Activated CD8-positive, alpha-beta memory T cell treated with anti-CD3 and anti-CD28 coated beads, Interleukin-2, amount 10 ng/mL, durations not matched to agents 7 days and 5 days (primary cell): ENCODE measurements at regions not wholly inside any gene's neighbourhood (a gene's known extent, or its start where the extent isn't known, plus 50 kb on each side); places are given as distances from the start of the nearest gene placed in this dataset.

Source experiments
- ATAC-seq: fragments of 150-1000 bp; cut with Tn5 transposase; one replicate; pipeline ENCODE4 v1.10.0; 2021; ENCODE audit warnings: moderate library complexity
- CTCF ChIA-PET: fragments of 350-600 bp; sonication (Branson Sonifier 250); formaldehyde crosslinking; loops from one replicate; lab custom pipeline; 2021; ENCODE audit warnings: antibody characterized with exemption; lab: Charles Lee
- DNase-seq: peaks from one replicate; pipeline ENCODE4 v3.0.0-alpha.2; 2020
- H3K27ac Mint-ChIP-seq: one replicate; pipeline ENCODE4 v1.8.0; 2021; ENCODE audit warnings: mild to moderate bottlenecking, mixed read lengths
- H3K27me3 Mint-ChIP-seq: one replicate; pipeline ENCODE4 v1.8.0; 2021; ENCODE audit warnings: mixed read lengths
- H3K36me3 Mint-ChIP-seq: one replicate; pipeline ENCODE4 v1.8.0; 2021; ENCODE audit warnings: mild to moderate bottlenecking, mixed read lengths
- H3K4me1 Mint-ChIP-seq: one replicate; pipeline ENCODE4 v1.8.0; 2021; ENCODE audit warnings: mixed read lengths
- H3K4me3 Mint-ChIP-seq: one replicate; pipeline ENCODE4 v1.8.0; 2021; ENCODE audit warnings: mild to moderate bottlenecking, moderate library complexity, mixed read lengths
- H3K9me3 Mint-ChIP-seq: one replicate; pipeline ENCODE4 v1.8.0; 2022; ENCODE audit warnings: low read depth, mixed read lengths

GRCh38 chr3:28711293-28711692 is 362.7 kb upstream of the AZI2 start:
- CTCF ChIA-PET = no interaction called here
- no peaks in the 10 kb centered on the region for H3K4me1 Mint-ChIP-seq
- no peak for DNase-seq
- H3K36me3 Mint-ChIP-seq = no peaks in the 10 kb centered on the region
- no peaks in the 10 kb centered on the region for H3K27me3 Mint-ChIP-seq
- no peak for ATAC-seq
- no peaks in the 10 kb centered on the region for H3K9me3 Mint-ChIP-seq
- no peak overlapping the region for H3K4me3 Mint-ChIP-seq
- no peak overlapping the region for H3K27ac Mint-ChIP-seq

GRCh38 chr3:28716939-28717338 is 368.3 kb upstream of the AZI2 start:
- Mint-ChIP-seq H3K9me3 (no peaks in the 10 kb centered on the region), H3K36me3 (no peaks in the 10 kb centered on the region), H3K4me3 (no peak overlapping the region), H3K27me3 (no peaks in the 10 kb centered on the region), H3K27ac (no peak overlapping the region), H3K4me1 (no peaks in the 10 kb centered on the region)
- CTCF ChIA-PET = no interaction called here
- DNase-seq (no peak), ATAC-seq (no peak)

- H3K4me3 Mint-ChIP-seq = no peak overlapping the region
- no peaks in the 10 kb centered on the region for H3K36me3 Mint-ChIP-seq
- no peak overlapping the region for H3K27ac Mint-ChIP-seq
- no peaks in the 10 kb centered on the region for H3K4me1 Mint-ChIP-seq
- CTCF ChIA-PET = no interaction called here
- no peaks in the 10 kb centered on the region for H3K9me3 Mint-ChIP-seq
- DNase-seq (no peak), ATAC-seq (no peak)
- H3K27me3 Mint-ChIP-seq = no peaks in the 10 kb centered on the region
These were observed 369.6 kb upstream of the AZI2 start for GRCh38 chr3:28718074-28718849.

- no peaks in the 10 kb centered on the region for H3K4me1 Mint-ChIP-seq
- no peak for DNase-seq
These were observed 378.2 kb upstream of the AZI2 start for GRCh38 chr3:28726840-28727239.

DNA sequence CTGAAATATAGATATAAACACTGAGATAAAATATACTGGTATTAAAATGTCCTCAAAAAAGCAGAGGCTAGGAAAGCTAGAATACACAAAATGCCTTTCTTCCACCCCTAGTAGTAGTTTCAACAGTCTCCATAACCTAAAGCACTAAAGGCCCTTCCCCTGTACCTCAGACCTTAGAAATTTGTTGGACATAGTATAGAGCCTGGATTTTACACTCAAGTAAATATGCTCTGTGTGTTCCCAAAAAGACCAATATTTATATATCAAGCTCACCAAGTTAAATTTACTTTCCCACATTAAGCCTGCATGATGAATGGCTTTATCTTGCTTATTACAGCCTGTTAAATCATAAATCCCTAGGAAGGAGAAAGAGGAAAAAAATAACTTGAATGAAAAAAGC is 378.7 kb upstream of the AZI2 start:
- no peak for DNase-seq
- Mint-ChIP-seq H3K4me1 (no peaks in the 10 kb centered on the region), H3K4me3 (no peak overlapping the region), H3K9me3 (peaks cover 2% of the 10 kb centered on the region), H3K36me3 (no peaks in the 10 kb centered on the region), H3K27me3 (no peaks in the 10 kb centered on the region), H3K27ac (no peak overlapping the region)
- no peak for ATAC-seq
- CTCF ChIA-PET = no interaction called here

More at GRCh38 chr3:28726840-28727239, 378.2 kb upstream of the AZI2 start:
- Mint-ChIP-seq H3K9me3 (peaks cover 2% of the 10 kb centered on the region), H3K27ac (no peak overlapping the region), H3K36me3 (no peaks in the 10 kb centered on the region), H3K4me3 (no peak overlapping the region), H3K27me3 (no peaks in the 10 kb centered on the region)
- ATAC-seq = no peak
- CTCF ChIA-PET = interaction anchor here (1.3 kb wide), 1 partner anchor 58 kb away, joined by 6 read pairs; no protein-coding TSS in a partner anchor

GRCh38 chr3:28738425-28738824 is 389.8 kb upstream of the AZI2 start:
- no peak overlapping the region for H3K4me3 Mint-ChIP-seq
- ATAC-seq (no peak), DNase-seq (no peak)
- H3K27ac Mint-ChIP-seq = no peak overlapping the region
- H3K4me1 Mint-ChIP-seq = no peaks in the 10 kb centered on the region
- CTCF ChIA-PET = no interaction called here
- no peaks in the 10 kb centered on the region for H3K36me3 Mint-ChIP-seq
- H3K27me3 Mint-ChIP-seq = no peaks in the 10 kb centered on the region
- H3K9me3 Mint-ChIP-seq = peaks cover 4% of the 10 kb centered on the region

GRCh38 chr3:28739647-28740046 is 391.0 kb upstream of the AZI2 start:
- Mint-ChIP-seq H3K9me3 (no peaks in the 10 kb centered on the region), H3K4me3 (no peak overlapping the region), H3K4me1 (no peaks in the 10 kb centered on the region), H3K27ac (no peak overlapping the region), H3K36me3 (no peaks in the 10 kb centered on the region), H3K27me3 (no peaks in the 10 kb centered on the region)
- DNase-seq = no peak
- no peak for ATAC-seq
- CTCF ChIA-PET = no interaction called here

DNA sequence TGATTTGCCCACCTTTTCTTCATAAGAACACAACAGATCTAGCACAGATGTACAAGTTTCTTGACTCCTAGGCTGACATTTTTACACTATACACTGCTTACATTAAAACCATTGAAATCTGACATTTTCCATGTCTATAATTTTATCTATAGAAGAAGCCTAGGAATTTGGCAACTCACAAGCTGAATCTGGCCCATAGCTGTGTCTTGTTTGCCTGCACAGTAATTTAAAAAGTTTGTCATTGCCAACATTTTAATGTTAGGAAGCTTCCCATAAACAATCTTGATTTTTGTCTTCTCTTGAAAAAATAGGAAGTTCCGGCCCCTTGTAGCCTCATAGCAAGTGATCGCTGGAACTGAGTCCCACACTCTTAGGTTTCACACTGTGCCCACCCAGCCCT is 394.6 kb upstream of the AZI2 start:
- Mint-ChIP-seq H3K4me1 (no peaks in the 10 kb centered on the region), H3K27ac (no peak overlapping the region), H3K27me3 (no peaks in the 10 kb centered on the region), H3K4me3 (no peak overlapping the region), H3K9me3 (no peaks in the 10 kb centered on the region), H3K36me3 (no peaks in the 10 kb centered on the region)
- ATAC-seq = no peak
- no peak for DNase-seq
- CTCF ChIA-PET = no interaction called here

- CTCF ChIA-PET = no interaction called here
- ATAC-seq (no peak), DNase-seq (no peak)
- H3K9me3 Mint-ChIP-seq = no peaks in the 10 kb centered on the region
- H3K36me3 Mint-ChIP-seq = no peaks in the 10 kb centered on the region
- H3K27me3 Mint-ChIP-seq = no peaks in the 10 kb centered on the region
- no peak overlapping the region for H3K4me3 Mint-ChIP-seq
- H3K4me1 Mint-ChIP-seq = no peaks in the 10 kb centered on the region
- H3K27ac Mint-ChIP-seq = no peak overlapping the region
These were observed 395.2 kb upstream of the AZI2 start for GRCh38 chr3:28743831-28744230.

DNA sequence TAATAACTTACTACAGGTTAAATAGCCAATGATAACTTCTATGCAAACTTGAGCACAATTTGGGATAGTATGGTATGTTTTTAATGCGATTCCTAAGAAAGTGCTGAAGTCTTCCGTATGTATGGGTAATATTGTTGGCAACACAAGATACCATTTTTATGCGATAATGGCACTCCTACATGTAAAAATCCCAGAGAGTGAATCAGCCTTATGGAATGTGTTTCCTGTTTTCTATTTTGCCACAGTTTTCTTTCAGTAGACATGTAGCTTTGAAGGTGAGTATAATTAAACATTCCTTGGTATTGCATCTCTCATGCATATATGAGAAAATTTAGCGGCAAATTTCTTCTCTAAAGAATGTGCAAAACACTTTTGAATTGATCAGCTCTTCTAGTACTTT is 396.8 kb upstream of the AZI2 start:
- CTCF ChIA-PET = no interaction called here
- no peaks in the 10 kb centered on the region for H3K4me1 Mint-ChIP-seq
- no peak overlapping the region for H3K27ac Mint-ChIP-seq
- no peak overlapping the region for H3K4me3 Mint-ChIP-seq
- ATAC-seq (no peak), DNase-seq (no peak)
- peaks cover 4% of the 10 kb centered on the region for H3K9me3 Mint-ChIP-seq
- H3K27me3 Mint-ChIP-seq = no peaks in the 10 kb centered on the region
- H3K36me3 Mint-ChIP-seq = no peaks in the 10 kb centered on the region

- no peaks in the 10 kb centered on the region for H3K27me3 Mint-ChIP-seq
- DNase-seq (no peak), ATAC-seq (no peak)
- peaks cover 8% of the 10 kb centered on the region for H3K9me3 Mint-ChIP-seq
- no peaks in the 10 kb centered on the region for H3K36me3 Mint-ChIP-seq
- H3K4me1 Mint-ChIP-seq = no peaks in the 10 kb centered on the region
- CTCF ChIA-PET = no interaction called here
- H3K4me3 Mint-ChIP-seq = no peak overlapping the region
- H3K27ac Mint-ChIP-seq = no peak overlapping the region
These were observed 397.4 kb upstream of the AZI2 start for GRCh38 chr3:28745916-28746617.

GRCh38 chr3:28746990-28747389 is 398.4 kb upstream of the AZI2 start:
- CTCF ChIA-PET = no interaction called here
- Mint-ChIP-seq H3K36me3 (no peaks in the 10 kb centered on the region), H3K9me3 (peaks cover 13% of the 10 kb centered on the region), H3K27me3 (no peaks in the 10 kb centered on the region), H3K4me1 (no peaks in the 10 kb centered on the region), H3K27ac (no peak overlapping the region), H3K4me3 (no peak overlapping the region)
- DNase-seq (no peak), ATAC-seq (no peak)

GRCh38 chr3:28751864-28752263 is 403.2 kb upstream of the AZI2 start:
- no peak overlapping the region for H3K27ac Mint-ChIP-seq

DNA sequence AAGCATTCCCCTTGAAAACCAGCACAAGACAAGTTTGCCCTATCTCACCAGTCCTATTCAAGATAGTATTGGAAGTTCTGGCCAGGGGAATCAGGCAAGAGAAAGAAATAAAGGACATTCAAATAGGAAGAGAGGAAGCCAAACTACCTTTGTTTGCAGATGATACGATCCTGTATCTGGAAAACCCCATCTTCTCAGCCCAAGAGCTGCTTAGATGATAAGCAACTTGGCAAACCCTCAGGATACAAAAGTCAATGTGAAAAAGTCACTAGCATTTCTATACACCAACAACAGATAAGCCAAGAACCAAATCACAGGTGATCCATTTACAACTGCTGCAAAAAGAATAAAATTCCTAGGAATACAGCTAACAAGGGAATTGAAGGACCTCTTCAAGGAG is 403.7 kb upstream of the AZI2 start:
- no peak overlapping the region for H3K4me3 Mint-ChIP-seq
- H3K9me3 Mint-ChIP-seq = peaks cover 15% of the 10 kb centered on the region
- CTCF ChIA-PET = no interaction called here
- ATAC-seq (no peak), DNase-seq (no peak)
- no peaks in the 10 kb centered on the region for H3K36me3 Mint-ChIP-seq
- no peak overlapping the region for H3K27ac Mint-ChIP-seq
- no peaks in the 10 kb centered on the region for H3K27me3 Mint-ChIP-seq
- no peaks in the 10 kb centered on the region for H3K4me1 Mint-ChIP-seq

More at GRCh38 chr3:28751864-28752263, 403.2 kb upstream of the AZI2 start:
- Mint-ChIP-seq H3K4me1 (no peaks in the 10 kb centered on the region), H3K27me3 (no peaks in the 10 kb centered on the region), H3K36me3 (no peaks in the 10 kb centered on the region), H3K4me3 (no peak overlapping the region), H3K9me3 (peaks cover 15% of the 10 kb centered on the region)
- no peak for ATAC-seq
- CTCF ChIA-PET = no interaction called here
- no peak for DNase-seq
